Heart right ventricle (tissue), 16 donors: ENCODE measurements at regions not wholly inside any gene's neighbourhood (a gene's known extent, or its start where the extent isn't known, plus 50 kb on each side); places are given as distances from the start of the nearest gene placed in this dataset.

Source experiments
- ATAC-seq, 8 donors: fragments of 200-7000 bp; cut with Tn5 transposase; one replicate each; pipeline ENCODE4 v1.9.1; 2020; ENCODE audit warnings: mild to moderate bottlenecking in 8 of 8, moderate library complexity in 8 of 8, moderate number of reproducible peaks in 1 of 8
- DNase-seq, 2 donors: peaks; one replicate each; pipeline ENCODE4 v3.0.0-alpha.2; 2020
- H3K27ac ChIP-seq, 10 donors: fragments of 200-600 bp; sonication (generic) in 2 of 10; one replicate each; pipeline versions ENCODE4 v1.5.0 to v1.8.0; 2020 to 2022; ENCODE audit warnings: mild to moderate bottlenecking in 3 of 10
- H3K27me3 ChIP-seq, 7 donors: fragments of 200-600 bp; one replicate each; pipeline ENCODE4 v1.8.0; 2021 to 2022; ENCODE audit warnings: mild to moderate bottlenecking in 2 of 7
- H3K36me3 ChIP-seq, 9 donors: fragments of 200-600 bp; sonication (generic) in 1 of 9; one replicate each; pipeline versions ENCODE4 v1.5.0 to v1.8.0; 2020 to 2022; ENCODE audit warnings: mild to moderate bottlenecking in 2 of 9
- H3K4me1 ChIP-seq, 9 donors: fragments of 200-600 bp; sonication (generic) in 1 of 9; one replicate each; pipeline versions ENCODE4 v1.5.0 to v1.8.0; 2020 to 2022; ENCODE audit warnings: mild to moderate bottlenecking in 4 of 9
- H3K4me3 ChIP-seq, 10 donors: fragments of 200-600 bp; sonication (generic) in 2 of 10; one replicate each; pipeline versions ENCODE4 v1.5.0 to v1.8.0; 2020 to 2022; ENCODE audit warnings: mild to moderate bottlenecking in 7 of 10, moderate library complexity in 2 of 10
- H3K9me3 ChIP-seq, 11 donors: fragments of 200-600 bp in 10 of 11; sonication (generic) in 2 of 11; one replicate each; pipeline versions ENCODE4 v1.5.0 to v1.8.0; 2013 to 2022; ENCODE audit warnings: mild to moderate bottlenecking in 2 of 11, control low read depth in 1 of 11, moderate library complexity in 1 of 11
- WGBS, 2 donors: extraction: QIAGEN DNeasy Blood & Tissue Kit; methylation state at CpG; one replicate each; pipeline ENCODE4 v1.1.7; 2013; ENCODE audit warnings: inconsistent platforms in 1 of 2; 5-methylcytosine and 5-hydroxymethylcytosine counted together
- intact Hi-C, 10 donors: fragments of 100-400 bp; cut with DNase I; formaldehyde crosslinking; loops; one replicate each; pipeline versions ENCODE4 v1.11.1 to v1.14.2; 2022
- TF ChIP-seq, protein P1 (sequence below), 9 donors: fragments of 200-600 bp; sonication (generic) in 2 of 9; IDR thresholded peaks; one replicate each; pipeline versions ENCODE4 v1.5.0 to v1.8.0; 2021 to 2022; ENCODE audit warnings: antibody characterized with exemption in 9 of 9, mild to moderate bottlenecking in 5 of 9, moderate library complexity in 1 of 9
- donor health status: Arrhythmogenic right ventricular cardiomyopathy.
- donor health status: ischemic (EF 13 %, LVEDD 7.1; RV severe dilation, severe dysfunction).
- donor health status: healthy with polysubstance abuse.
- donor health status: DM: no; HTN: yes; CAD: no.
- donor health status: DM: no; HTN: no; CAD: no.
- donor health status: ischemic (EF 25% LVEDD 6.9; RV normal size, moderate dysfunction).
- donor health status: ischemic (EF 25% LVEDD 5.7; RV mildly dilated, moderate dysfunction).
- donor health status: healthy.
- donor health status: DM: yes; HTN: yes; CAD: no.
- donor health status: Ischemic cardiomyopathy.
- donor health status: ischemic (EF 35%, LVEDD 5.7; RV mildly dilated, moderate dysfunction).
- donor health status: nonischemic (EF 11% LVEDD 7.7; RV severe dilation, severe dysfunction).
- donor health status: DM: yes; HTN: yes; CAD: no.
- donor health status: PGD.
- donor health status: ischemic (EF 29% LVEDD 5.4; RV normal size, mild dysfunction).
- donor health status: nonischemic (EF 23%, LVEDD 6.1; RV moderate dilation, normal function).

DNA sequence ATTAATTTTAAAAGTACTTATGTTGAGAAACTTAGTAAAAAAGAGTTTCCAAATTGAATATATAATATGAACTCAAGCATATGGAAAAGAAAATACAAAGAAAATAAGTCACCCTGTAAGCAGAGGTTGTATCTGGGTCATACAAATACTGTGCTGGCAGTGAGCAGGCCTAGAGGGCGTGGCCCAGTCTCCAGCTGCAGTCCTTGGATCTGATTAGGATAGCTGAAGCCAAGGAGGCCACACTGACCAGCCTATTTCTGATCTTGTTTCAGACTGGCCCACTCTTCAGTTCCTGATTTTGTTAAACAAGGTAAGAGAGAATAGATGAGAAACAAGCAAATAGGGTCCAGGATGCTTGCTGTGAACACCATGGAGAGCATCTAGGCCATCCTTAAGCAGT lies 228.8 kb downstream of the EPM2A start:
- Histone ChIP-seq H3K27ac (no peak overlapping the region), H3K4me1 (no peaks in the 10 kb centered on the region), H3K36me3 (no peaks in the 10 kb centered on the region), H3K4me3 (no peak overlapping the region), H3K27me3 (no peaks in the 10 kb centered on the region), H3K9me3 (peaks cover 0 to 48% (median 25%) of the 10 kb centered on the region in 11 donors)
- WGBS, 2 donors, result 43 to 78% methylated on average over 1 of the region's 1 CpG
- DNase-seq (peak in 1 of 2 donors; percentile 16), ATAC-seq (peak in 1 of 8 donors; percentile 59)
- TF ChIP-seq, protein P1, sequence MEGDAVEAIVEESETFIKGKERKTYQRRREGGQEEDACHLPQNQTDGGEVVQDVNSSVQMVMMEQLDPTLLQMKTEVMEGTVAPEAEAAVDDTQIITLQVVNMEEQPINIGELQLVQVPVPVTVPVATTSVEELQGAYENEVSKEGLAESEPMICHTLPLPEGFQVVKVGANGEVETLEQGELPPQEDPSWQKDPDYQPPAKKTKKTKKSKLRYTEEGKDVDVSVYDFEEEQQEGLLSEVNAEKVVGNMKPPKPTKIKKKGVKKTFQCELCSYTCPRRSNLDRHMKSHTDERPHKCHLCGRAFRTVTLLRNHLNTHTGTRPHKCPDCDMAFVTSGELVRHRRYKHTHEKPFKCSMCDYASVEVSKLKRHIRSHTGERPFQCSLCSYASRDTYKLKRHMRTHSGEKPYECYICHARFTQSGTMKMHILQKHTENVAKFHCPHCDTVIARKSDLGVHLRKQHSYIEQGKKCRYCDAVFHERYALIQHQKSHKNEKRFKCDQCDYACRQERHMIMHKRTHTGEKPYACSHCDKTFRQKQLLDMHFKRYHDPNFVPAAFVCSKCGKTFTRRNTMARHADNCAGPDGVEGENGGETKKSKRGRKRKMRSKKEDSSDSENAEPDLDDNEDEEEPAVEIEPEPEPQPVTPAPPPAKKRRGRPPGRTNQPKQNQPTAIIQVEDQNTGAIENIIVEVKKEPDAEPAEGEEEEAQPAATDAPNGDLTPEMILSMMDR (IDR thresholded peaks at IDR 0.05), result no peak
- intact Hi-C loops, result no loop called here

DNA sequence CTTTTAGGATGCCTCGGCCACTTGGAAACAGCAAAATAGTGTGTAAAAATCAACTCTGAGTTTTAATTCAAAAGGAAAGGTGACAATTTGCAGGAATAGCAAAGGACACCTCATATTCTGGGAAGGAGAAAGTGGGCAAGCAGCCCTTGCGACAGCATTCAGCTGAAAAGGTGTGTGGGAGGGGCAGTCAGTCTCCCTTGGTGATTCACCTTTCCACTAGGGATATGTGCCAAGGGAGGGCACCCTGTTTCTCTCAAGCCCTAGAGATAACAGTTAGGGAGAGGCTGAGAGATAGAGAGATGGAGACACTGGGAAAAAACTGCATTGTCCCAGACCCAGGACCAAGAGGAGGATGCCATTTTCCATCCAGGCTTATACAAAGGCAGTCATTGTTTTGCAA lies 228.1 kb downstream of the EPM2A start:
- intact Hi-C loops, result no loop called here
- Histone ChIP-seq H3K27ac (no peak overlapping the region), H3K4me3 (no peak overlapping the region), H3K36me3 (no peaks in the 10 kb centered on the region), H3K27me3 (no peaks in the 10 kb centered on the region), H3K4me1 (no peaks in the 10 kb centered on the region), H3K9me3 (peaks cover 0 to 55% (median 25%) of the 10 kb centered on the region in 11 donors)
- WGBS, 2 donors, result 93 to 96% methylated on average over 2 of the region's 2 CpGs
- ATAC-seq (no peak), DNase-seq (no peak)
- TF ChIP-seq, protein P1 (IDR thresholded peaks at IDR 0.05), result no peak

DNA sequence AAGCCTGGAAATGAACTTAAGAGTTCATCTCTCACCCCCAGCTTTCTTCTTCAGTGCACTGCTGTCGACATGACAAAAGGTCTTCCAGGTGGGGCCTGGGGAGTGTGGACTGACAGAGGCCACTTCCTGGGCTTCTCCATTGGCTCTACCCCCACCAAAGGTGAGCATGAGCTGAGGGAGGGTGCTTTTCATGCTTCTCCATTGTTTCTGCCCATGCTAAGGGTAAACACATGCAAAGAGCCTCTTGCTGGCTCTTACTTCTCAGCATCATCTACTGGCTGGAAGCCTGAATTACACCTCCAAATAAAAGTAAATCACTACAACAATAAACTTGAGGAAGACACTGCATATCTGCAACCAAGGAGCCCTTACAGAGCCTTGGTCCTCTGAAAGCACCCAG lies 227.2 kb downstream of the EPM2A start:
- no peak for DNase-seq
- H3K9me3 ChIP-seq, result peaks cover 0 to 62% (median 25%) of the 10 kb centered on the region in 11 donors
- TF ChIP-seq, protein P1 (IDR thresholded peaks at IDR 0.05), result no peak
- H3K27me3 ChIP-seq, result no peaks in the 10 kb centered on the region
- no peak overlapping the region for H3K4me3 ChIP-seq
- 69 to 71% methylated on average over 1 of the region's 1 CpG for WGBS, 2 donors
- H3K27ac ChIP-seq, result no peak overlapping the region
- no peaks in the 10 kb centered on the region for H3K36me3 ChIP-seq
- no peaks in the 10 kb centered on the region for H3K4me1 ChIP-seq
- intact Hi-C loops, result no loop called here
- ATAC-seq, result no peak

DNA sequence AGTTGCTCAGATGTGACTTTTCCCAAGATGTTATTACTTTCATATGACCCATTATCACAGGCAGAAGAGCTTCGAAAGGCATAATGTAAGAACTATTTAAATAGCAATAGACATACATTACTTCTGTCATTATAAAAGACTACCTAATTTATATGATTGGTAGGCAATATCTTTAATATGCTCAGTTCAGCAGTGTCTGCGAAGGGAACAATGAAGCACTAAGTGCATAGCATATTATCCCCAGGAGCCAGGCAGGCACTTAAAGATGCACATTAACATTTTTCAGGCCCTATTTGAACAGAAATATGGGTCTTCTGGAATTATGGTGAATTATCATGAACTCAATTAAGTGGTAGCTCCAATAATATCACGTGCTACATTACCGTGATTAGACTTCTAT lies 217.8 kb downstream of the EPM2A start:
- intact Hi-C loops, result no loop called here
- Histone ChIP-seq H3K9me3 (peaks cover 0 to 6% (median 0%) of the 10 kb centered on the region in 11 donors), H3K27me3 (no peaks in the 10 kb centered on the region), H3K4me3 (no peak overlapping the region), H3K27ac (no peak overlapping the region), H3K4me1 (no peaks in the 10 kb centered on the region), H3K36me3 (no peaks in the 10 kb centered on the region)
- DNase-seq (no peak), ATAC-seq (no peak)
- 87 to 92% methylated on average over 4 of the region's 4 CpGs for WGBS, 2 donors
- TF ChIP-seq, protein P1 (IDR thresholded peaks at IDR 0.05), result no peak
